NCI-H1105 (cell line): ENCODE measurements at regions not wholly inside any gene's neighbourhood (a gene's known extent, or its start where the extent isn't known, plus 50 kb on each side); places are given as distances from the start of the nearest gene placed in this dataset.
"Not testable (repeated sequence)": the region's sequence is repeated elsewhere in the genome, so short reads cannot be mapped to it uniquely, and the experiment has no call there.

Experiments used
- DNase-seq: peaks from one replicate; lab custom pipeline; 2025; lab: John Stamatoyannopoulos, UW

GRCh38 chr3:153440311-153440710 lies 278.3 kb downstream of the RAP2B start:
- DNase-seq = no peak

- DNase-seq = no peak
Observed at GRCh38 chr3:153442386-153442785, 280.4 kb downstream of the RAP2B start.

- no peak for DNase-seq
Observed at GRCh38 chr3:153442799-153443487, 280.9 kb downstream of the RAP2B start.

GRCh38 chr3:153443961-153444360 lies 281.9 kb downstream of the RAP2B start:
- DNase-seq = no peak

- no peak for DNase-seq
Observed at GRCh38 chr3:153445817-153446216, 283.8 kb downstream of the RAP2B start.

GRCh38 chr3:153448151-153448829 lies 286.3 kb downstream of the RAP2B start:
- no peak for DNase-seq

- no peak for DNase-seq
Observed at GRCh38 chr3:153456833-153457545, 295.0 kb downstream of the RAP2B start.

GRCh38 chr3:153458881-153459280 lies 296.9 kb downstream of the RAP2B start:
- no peak for DNase-seq

- DNase-seq = no peak
Observed at GRCh38 chr3:153462545-153462944, 300.5 kb downstream of the RAP2B start.

- no peak for DNase-seq
Observed at GRCh38 chr3:153463895-153464294, 301.9 kb downstream of the RAP2B start.

- DNase-seq = no peak
Observed at GRCh38 chr3:153469162-153469561, 307.1 kb downstream of the RAP2B start.

GRCh38 chr3:153484842-153485241 lies 322.8 kb downstream of the RAP2B start:
- no peak for DNase-seq

GRCh38 chr3:153495422-153495821 lies 333.4 kb downstream of the RAP2B start:
- DNase-seq = no peak

GRCh38 chr3:153502682-153503081 lies 340.7 kb downstream of the RAP2B start:
- no peak for DNase-seq

GRCh38 chr3:153503873-153504272 lies 341.8 kb downstream of the RAP2B start:
- DNase-seq = no peak

- DNase-seq = not testable (repeated sequence)
Observed at GRCh38 chr3:153506205-153506604, 344.2 kb downstream of the RAP2B start.

GRCh38 chr3:153506686-153507085 lies 344.7 kb downstream of the RAP2B start:
- DNase-seq = not testable (repeated sequence)

- no peak for DNase-seq
Observed at GRCh38 chr3:153513236-153513635, 351.2 kb downstream of the RAP2B start.

GRCh38 chr3:153528473-153528872 lies 366.4 kb downstream of the RAP2B start:
- DNase-seq = no peak

- no peak for DNase-seq
Observed at GRCh38 chr3:153539263-153539662, 377.2 kb downstream of the RAP2B start.

GRCh38 chr3:153545471-153545870 lies 383.4 kb downstream of the RAP2B start:
- DNase-seq = no peak

GRCh38 chr3:153547970-153548369 lies 385.9 kb downstream of the RAP2B start:
- no peak for DNase-seq

- not testable (repeated sequence) for DNase-seq
Observed at GRCh38 chr3:153549686-153550085, 387.7 kb downstream of the RAP2B start.
